HG02678 (cell line): ENCODE measurements at regions not wholly inside any gene's neighbourhood (a gene's known extent, or its start where the extent isn't known, plus 50 kb on each side); places are given as distances from the start of the nearest gene placed in this dataset.
"Not testable (repeated sequence)": the region's sequence is repeated elsewhere in the genome, so short reads cannot be mapped to it uniquely, and the experiment has no call there.

Experiments used
- ATAC-seq: cut with Tn5 transposase; IDR thresholded peaks from one replicate; pipeline ENCODE4 v1.9.1; 2021; ENCODE audit warnings: mild to moderate bottlenecking, moderate library complexity; ENCODE audit not compliant: unreplicated experiment

- ATAC-seq: no peak
These were observed 157.5 kb upstream of the ATF7IP start for GRCh38 chr12:14207905-14208551.

DNA sequence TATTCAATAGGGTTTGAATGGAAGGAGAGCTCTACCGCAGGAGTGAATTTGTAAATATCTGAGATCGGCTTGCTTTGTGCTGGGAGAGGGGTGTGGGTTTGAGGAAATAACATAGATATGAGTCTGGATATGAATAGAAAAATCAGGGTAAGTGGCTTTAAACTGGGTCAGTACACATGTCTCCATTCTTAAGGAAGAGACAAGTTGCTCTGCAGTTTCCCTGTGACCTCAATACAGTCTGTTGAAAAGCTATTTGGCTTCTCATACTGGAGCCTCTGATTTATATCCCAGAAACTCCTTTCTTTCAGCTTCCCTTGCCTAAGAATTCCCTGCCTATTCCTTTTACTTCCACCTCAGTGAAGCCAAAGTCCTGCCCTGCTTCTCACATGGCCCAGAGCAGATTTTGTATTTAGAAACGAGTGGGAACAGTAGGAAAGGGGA lies 153.5 kb upstream of the ATF7IP start:
- ATAC-seq: no peak

- ATAC-seq: no peak
These were observed 151.9 kb upstream of the ATF7IP start for GRCh38 chr12:14213542-14213941.

- ATAC-seq: no peak
These were observed 151.0 kb upstream of the ATF7IP start for GRCh38 chr12:14214495-14214894.

DNA sequence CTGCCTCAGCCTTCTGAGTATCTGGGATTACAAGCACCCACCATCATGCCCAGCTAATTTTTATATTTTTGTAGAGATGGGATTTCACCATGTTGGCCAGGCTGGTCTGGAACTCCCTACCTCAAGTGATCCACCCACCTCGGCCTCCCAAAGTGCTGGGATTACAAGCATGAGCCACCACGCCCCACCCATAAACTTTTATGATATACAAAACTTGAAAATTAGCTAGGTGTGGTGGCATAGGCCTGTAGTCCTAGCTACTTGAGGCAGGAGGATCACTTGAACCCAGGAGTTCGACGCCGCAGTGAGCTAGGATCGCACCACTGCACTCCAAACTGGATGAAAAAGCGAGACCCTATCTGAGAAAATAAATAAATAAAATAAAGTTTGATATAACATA lies 149.5 kb upstream of the ATF7IP start:
- not testable (repeated sequence) for ATAC-seq

DNA sequence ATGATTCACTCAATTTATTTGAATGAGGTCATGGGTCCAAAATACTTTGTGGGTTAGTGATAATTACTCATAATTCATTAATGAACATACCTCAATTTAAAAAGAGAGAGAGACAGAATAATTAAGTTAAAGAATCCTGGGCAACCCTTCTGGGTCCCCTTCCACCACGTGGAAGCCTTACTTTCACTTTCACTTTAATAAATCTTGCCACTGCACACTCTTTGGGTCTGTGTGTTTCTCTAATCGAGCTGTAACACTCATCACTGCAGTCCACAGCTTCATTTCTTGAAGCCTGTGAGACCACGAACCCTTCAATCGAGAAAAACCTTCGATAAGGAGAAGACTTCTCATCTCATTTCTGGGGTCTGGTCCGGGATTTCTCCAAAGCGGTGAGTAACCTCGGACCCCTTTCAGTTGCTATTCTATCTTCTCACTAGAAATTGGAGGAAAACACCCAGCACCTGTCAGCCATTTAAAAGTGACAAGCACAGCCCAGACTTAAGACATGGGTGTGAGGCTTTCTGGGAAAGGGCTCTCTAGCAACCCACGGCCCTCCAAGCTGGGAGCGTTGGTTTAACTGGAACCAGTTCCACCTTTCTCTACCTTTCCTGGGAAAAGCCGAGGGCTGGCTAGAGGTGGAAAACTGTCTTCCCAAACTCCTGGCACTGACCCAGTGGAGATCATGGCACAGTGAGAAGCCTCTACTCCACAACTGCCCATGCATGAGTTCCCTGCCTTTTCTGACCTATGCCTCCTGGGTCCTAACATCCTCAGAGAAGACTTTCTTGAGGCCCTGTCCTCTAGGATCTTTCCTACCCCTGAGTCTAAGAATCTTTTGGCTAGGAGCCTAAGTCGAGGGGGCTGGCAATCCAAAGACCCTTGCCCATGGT lies 148.8 kb upstream of the ATF7IP start:
- ATAC-seq: no peak

GRCh38 chr12:14219156-14219555 lies 146.3 kb upstream of the ATF7IP start:
- ATAC-seq: no peak

DNA sequence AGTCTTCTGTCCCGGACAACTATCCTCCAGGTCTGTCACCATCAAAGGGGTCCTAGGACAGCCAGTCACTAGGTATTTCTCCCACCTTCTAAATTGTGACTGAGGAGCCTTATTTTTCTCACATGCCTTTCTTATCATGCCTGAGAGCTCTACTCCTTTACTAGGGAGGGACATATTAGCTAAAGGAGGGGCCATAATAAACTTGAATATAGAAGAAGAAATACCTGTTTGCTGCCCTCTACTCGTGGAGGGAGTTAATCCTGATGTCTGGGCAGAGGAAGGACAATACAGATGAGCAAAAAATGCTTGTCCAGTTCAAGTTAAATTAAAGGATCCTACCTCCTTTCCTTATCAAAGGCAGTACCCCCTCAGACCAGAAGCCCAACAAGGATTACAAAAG lies 145.8 kb upstream of the ATF7IP start:
- not testable (repeated sequence) for ATAC-seq

- no peak for ATAC-seq
These were observed 140.4 kb upstream of the ATF7IP start for GRCh38 chr12:14225064-14225463.

DNA sequence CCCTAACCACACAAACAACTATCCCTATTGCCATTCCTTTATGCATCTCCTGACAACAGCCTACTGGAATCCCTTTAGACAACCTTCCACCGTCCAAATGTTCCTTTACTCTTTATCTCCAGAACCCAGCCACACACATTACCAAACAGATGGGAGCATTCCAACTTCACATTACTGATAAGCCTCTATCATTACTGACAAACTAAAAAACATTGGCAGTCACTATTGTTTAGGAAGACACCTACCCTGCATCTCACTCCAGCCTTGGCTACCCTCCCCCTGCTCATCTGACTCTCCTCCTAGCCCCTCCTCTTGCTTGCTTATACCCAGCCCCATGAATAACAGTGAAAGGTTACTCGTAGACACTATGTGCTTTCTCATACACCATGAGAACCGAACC lies 130.3 kb upstream of the ATF7IP start:
- not testable (repeated sequence) for ATAC-seq

DNA sequence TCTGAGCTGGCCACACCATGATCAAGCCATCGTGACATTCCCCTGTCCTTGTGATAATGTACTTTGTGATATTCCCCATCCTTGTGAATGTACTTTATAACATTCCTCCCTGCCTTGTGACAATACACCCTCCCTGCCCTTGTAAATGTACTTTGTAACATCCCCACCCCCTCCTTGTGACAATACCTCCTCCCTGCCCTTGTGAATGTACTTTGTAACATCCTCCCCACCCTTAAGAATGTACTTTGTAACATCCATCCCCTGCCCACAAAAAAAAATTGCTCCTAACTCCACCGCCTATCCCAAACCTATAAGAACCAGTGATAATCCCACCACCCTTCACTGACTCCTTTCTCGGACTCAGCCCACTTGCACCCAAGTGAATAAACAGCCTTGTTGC lies 128.8 kb upstream of the ATF7IP start:
- not testable (repeated sequence) for ATAC-seq

DNA sequence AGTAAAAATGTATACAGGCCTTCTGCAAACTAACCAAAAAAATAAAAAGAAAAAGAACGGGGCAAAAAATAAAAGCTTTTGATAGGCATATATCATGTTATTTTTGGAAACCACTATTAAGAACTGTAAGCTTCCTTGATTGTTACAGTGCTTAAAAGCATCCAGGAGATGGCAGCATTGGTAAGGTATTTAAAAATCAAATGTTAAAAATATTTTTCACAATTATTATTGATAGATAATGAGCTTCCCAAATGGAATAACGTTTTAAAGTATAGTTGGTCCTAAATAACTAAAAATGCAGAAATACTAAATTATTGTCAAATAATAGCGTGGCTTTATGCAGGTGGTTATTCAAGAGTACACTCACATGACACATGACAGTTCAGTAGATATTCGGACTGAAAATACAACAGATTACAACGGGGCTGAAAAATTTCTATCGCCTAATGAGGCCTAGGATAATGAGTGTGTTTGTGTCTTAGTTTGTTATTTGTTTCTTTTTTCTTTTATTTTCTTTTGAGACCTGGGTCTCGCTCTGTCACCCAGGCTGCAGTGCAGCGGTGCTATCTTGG lies 127.2 kb upstream of the ATF7IP start:
- ATAC-seq: no peak

DNA sequence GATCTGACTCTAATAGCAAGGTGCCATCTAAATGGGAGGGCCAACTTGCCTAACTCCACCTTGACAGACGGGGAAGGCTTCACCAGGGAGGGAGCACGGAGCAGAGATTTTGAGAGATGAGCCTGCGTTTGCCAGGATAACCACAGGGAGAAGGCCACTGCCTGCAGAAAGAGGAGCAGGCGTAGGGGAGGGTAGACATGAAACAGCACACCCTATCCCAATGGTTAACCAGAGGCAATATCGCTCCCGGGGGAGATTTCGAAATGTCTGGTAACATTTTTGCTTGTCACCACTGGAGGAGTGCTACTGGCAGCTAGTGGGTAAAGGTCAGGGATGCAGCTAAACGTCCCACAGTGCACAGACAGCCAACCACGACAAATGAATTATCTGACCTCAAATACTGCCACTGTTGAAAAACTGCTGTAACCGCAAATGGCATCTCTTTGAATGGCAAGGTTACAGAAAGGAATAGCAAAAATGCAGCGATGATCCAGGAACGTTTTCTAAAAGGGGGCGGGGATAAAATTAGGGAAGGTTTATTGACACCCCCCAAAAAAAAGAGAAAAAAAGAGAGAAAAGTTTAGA lies 126.0 kb upstream of the ATF7IP start:
- ATAC-seq: peak; percentile 81

DNA sequence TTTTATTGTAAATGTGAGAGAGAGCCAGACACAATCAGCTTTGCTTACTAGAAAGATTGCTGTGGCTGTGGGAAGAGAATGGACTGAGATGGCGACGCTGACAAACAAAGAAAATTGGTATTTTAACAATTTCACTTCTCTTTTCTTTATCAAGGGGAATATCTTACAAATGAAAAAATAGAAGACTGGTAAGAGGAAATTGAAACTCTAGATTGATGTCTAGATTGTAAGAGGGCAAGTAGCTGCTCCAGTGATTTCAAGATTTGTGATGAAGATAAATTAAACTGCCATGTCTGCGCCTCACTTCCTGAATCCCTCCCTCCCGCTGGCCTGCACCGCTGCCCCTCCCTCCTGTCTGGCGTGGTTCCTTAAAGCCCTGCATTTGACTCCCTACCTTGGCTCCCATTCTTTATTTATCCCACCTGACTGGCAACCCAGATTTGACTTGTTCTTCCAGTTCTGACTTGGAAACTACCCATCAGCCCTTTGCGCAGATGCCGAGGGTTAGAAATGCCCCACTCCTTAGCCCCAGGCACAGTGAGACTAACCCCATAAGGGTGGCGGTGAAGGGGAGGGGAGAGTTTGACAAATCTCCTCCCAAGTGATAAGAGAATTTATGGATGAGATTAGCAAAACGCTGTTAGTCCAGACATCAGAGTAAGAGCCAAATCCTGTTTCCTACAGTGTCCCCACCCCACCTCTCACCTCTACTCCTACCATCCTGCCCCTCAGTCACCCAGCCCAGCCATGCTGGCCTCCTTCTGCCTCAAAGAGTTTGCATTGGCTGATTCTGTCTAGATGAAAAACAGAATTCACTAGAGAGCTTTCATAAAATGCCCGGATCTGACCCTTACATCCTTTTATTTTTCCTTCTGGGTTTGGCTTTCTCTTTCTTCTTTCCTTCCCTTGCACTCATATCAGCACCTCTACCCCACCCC lies 125.3 kb upstream of the ATF7IP start:
- ATAC-seq: peak; percentile 53

DNA sequence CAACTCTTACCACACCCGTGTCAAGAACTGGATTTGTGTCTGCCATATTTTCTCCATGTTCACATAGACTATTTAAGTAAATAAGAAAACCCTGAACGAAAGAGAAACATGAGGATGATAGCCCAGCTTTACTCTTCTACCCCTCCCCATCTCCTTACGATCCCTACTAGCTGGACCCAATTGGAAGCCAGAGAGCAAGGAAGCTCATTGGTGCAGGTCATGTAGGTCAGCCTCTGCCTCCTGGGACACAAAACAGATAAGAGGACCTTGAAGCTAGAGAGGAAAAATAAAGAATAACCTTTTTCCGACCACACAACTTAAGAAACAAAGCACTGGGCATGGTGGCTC lies 124.6 kb upstream of the ATF7IP start:
- no peak for ATAC-seq

GRCh38 chr12:14242825-14243224 lies 122.7 kb upstream of the ATF7IP start:
- not testable (repeated sequence) for ATAC-seq

GRCh38 chr12:14243941-14244340 lies 121.5 kb upstream of the ATF7IP start:
- no peak for ATAC-seq

- ATAC-seq: no peak
These were observed 120.4 kb upstream of the ATF7IP start for GRCh38 chr12:14244876-14245669.

DNA sequence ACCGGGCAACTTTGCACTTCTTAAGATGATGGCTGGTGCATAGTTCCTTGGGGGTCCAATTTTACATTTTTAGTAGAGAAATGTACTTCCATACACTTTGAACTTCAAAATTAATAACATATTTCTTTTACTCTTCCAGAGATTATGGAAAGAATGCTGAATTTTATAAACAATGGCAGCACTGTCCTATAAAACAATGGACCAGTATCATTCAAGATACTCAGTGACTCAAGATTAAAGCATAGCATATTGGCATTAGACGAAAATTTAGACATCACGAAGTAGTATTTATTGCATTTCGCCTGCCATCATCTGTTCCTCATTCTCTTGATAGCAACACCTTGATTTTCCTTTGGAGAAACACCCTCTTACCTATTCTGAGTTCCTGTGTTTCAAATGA lies 118.3 kb upstream of the ATF7IP start:
- ATAC-seq: no peak

DNA sequence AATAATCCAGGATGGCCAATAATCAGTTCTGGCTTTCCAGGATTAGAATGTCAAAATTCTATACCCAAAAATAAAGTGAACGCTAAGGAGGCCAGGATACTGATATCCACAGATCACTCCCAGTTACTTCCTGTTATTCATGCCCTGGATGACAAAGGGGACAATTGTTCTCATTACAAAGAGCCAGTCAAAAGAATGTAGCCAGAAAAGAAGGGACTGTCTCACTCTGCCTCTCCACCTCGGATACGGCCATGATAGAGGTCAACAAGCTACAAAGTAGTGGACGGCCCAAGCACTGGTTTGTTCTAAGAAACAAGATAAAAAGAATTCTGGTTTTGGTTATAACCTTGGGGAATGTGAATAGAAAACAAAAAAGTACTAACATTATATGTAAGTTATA lies 116.1 kb upstream of the ATF7IP start:
- ATAC-seq: no peak
